ENCODE measurements at regions not wholly inside any gene's neighbourhood (a gene's known extent, or its start where the extent isn't known, plus 50 kb on each side); places are given as distances from the start of the nearest gene placed in this dataset.

GRCh38 chr6:114537977-114538376, 195.2 kb upstream of the HS3ST5 start:
- DNase-seq (no peak), ATAC-seq (ENCODE audit: low read depth) (no peak)
- no peak overlapping the region for H3K4me3 Mint-ChIP-seq
- POLR2A ChIA-PET: no interaction called here
- H3K9me3 Mint-ChIP-seq: peaks cover 8% of the 10 kb centered on the region
- H3K36me3 Mint-ChIP-seq: no peaks in the 10 kb centered on the region
- no peak overlapping the region for H3K27ac Mint-ChIP-seq
- no peaks in the 10 kb centered on the region for H3K4me1 Mint-ChIP-seq
- no peaks in the 10 kb centered on the region for H3K27me3 Mint-ChIP-seq

- H3K36me3 Mint-ChIP-seq: no peaks in the 10 kb centered on the region
- DNase-seq (no peak), ATAC-seq (ENCODE audit: low read depth) (no peak)
- POLR2A ChIA-PET: no interaction called here
- no peak overlapping the region for H3K4me3 Mint-ChIP-seq
- H3K27ac Mint-ChIP-seq: no peak overlapping the region
- H3K4me1 Mint-ChIP-seq: no peaks in the 10 kb centered on the region
- no peaks in the 10 kb centered on the region for H3K27me3 Mint-ChIP-seq
- peaks cover 3% of the 10 kb centered on the region for H3K9me3 Mint-ChIP-seq
These were observed 192.0 kb upstream of the HS3ST5 start for GRCh38 chr6:114534813-114535212.

- DNase-seq (no peak), ATAC-seq (ENCODE audit: low read depth) (no peak)
- H3K27ac Mint-ChIP-seq: no peak overlapping the region
- no peak overlapping the region for H3K4me3 Mint-ChIP-seq
- no peaks in the 10 kb centered on the region for H3K27me3 Mint-ChIP-seq
- no peaks in the 10 kb centered on the region for H3K4me1 Mint-ChIP-seq
- no peaks in the 10 kb centered on the region for H3K36me3 Mint-ChIP-seq
- no peaks in the 10 kb centered on the region for H3K9me3 Mint-ChIP-seq
- POLR2A ChIA-PET: no interaction called here
These were observed 181.3 kb upstream of the HS3ST5 start for GRCh38 chr6:114524081-114524480.

- no peaks in the 10 kb centered on the region for H3K4me1 Mint-ChIP-seq
- no peaks in the 10 kb centered on the region for H3K36me3 Mint-ChIP-seq
- no peak for DNase-seq
- H3K9me3 Mint-ChIP-seq: no peaks in the 10 kb centered on the region
- no peak overlapping the region for H3K4me3 Mint-ChIP-seq
- no peaks in the 10 kb centered on the region for H3K27me3 Mint-ChIP-seq
- POLR2A ChIA-PET: no interaction called here
- no peak for ATAC-seq (ENCODE audit: low read depth)
- no peak overlapping the region for H3K27ac Mint-ChIP-seq
These were observed 180.7 kb upstream of the HS3ST5 start for GRCh38 chr6:114523508-114523907.

- Mint-ChIP-seq H3K27ac (no peak overlapping the region), H3K36me3 (no peaks in the 10 kb centered on the region), H3K4me1 (no peaks in the 10 kb centered on the region), H3K27me3 (no peaks in the 10 kb centered on the region), H3K4me3 (no peak overlapping the region), H3K9me3 (no peaks in the 10 kb centered on the region)
- DNase-seq: no peak
- POLR2A ChIA-PET: no interaction called here
- ATAC-seq (ENCODE audit: low read depth): no peak
These were observed 179.1 kb upstream of the HS3ST5 start for GRCh38 chr6:114521926-114522325.

GRCh38 chr6:114520976-114521375, 178.2 kb upstream of the HS3ST5 start:
- POLR2A ChIA-PET: no interaction called here

GRCh38 chr6:114514170-114514569, 171.3 kb upstream of the HS3ST5 start:
- no peaks in the 10 kb centered on the region for H3K36me3 Mint-ChIP-seq
- no peaks in the 10 kb centered on the region for H3K4me1 Mint-ChIP-seq
- no peak for ATAC-seq (ENCODE audit: low read depth)
- no peak overlapping the region for H3K27ac Mint-ChIP-seq
- H3K9me3 Mint-ChIP-seq: no peaks in the 10 kb centered on the region
- DNase-seq: no peak
- POLR2A ChIA-PET: no interaction called here
- H3K27me3 Mint-ChIP-seq: no peaks in the 10 kb centered on the region
- H3K4me3 Mint-ChIP-seq: no peak overlapping the region

More at GRCh38 chr6:114520976-114521375, 178.2 kb upstream of the HS3ST5 start:
- Mint-ChIP-seq H3K4me1 (no peaks in the 10 kb centered on the region), H3K36me3 (no peaks in the 10 kb centered on the region), H3K27ac (no peak overlapping the region), H3K27me3 (no peaks in the 10 kb centered on the region), H3K4me3 (no peak overlapping the region), H3K9me3 (no peaks in the 10 kb centered on the region)
- no peak for DNase-seq
- ATAC-seq (ENCODE audit: low read depth): no peak

- ATAC-seq (ENCODE audit: low read depth): no peak
These were observed 128.6 kb upstream of the HS3ST5 start for GRCh38 chr6:114471450-114471849.

GRCh38 chr6:114467931-114468330, 125.1 kb upstream of the HS3ST5 start:
- H3K27me3 Mint-ChIP-seq: no peaks in the 10 kb centered on the region
- H3K9me3 Mint-ChIP-seq: no peaks in the 10 kb centered on the region
- H3K4me1 Mint-ChIP-seq: no peaks in the 10 kb centered on the region
- POLR2A ChIA-PET: no interaction called here
- no peak overlapping the region for H3K4me3 Mint-ChIP-seq
- ATAC-seq (ENCODE audit: low read depth): no peak
- no peaks in the 10 kb centered on the region for H3K36me3 Mint-ChIP-seq
- no peak overlapping the region for H3K27ac Mint-ChIP-seq
- no peak for DNase-seq

More at GRCh38 chr6:114471450-114471849, 128.6 kb upstream of the HS3ST5 start:
- POLR2A ChIA-PET: no interaction called here
- Mint-ChIP-seq H3K4me3 (no peak overlapping the region), H3K36me3 (no peaks in the 10 kb centered on the region), H3K27me3 (no peaks in the 10 kb centered on the region), H3K9me3 (no peaks in the 10 kb centered on the region), H3K27ac (no peak overlapping the region), H3K4me1 (no peaks in the 10 kb centered on the region)
- no peak for DNase-seq

GRCh38 chr6:114465511-114465910, 122.7 kb upstream of the HS3ST5 start:
- DNase-seq (no peak), ATAC-seq (ENCODE audit: low read depth) (no peak)
- Mint-ChIP-seq H3K27me3 (no peaks in the 10 kb centered on the region), H3K4me1 (no peaks in the 10 kb centered on the region), H3K36me3 (no peaks in the 10 kb centered on the region), H3K27ac (no peak overlapping the region), H3K9me3 (no peaks in the 10 kb centered on the region), H3K4me3 (no peak overlapping the region)
- POLR2A ChIA-PET: no interaction called here

- DNase-seq (no peak), ATAC-seq (ENCODE audit: low read depth) (no peak)
- Mint-ChIP-seq H3K4me3 (no peak overlapping the region), H3K9me3 (no peaks in the 10 kb centered on the region), H3K36me3 (no peaks in the 10 kb centered on the region), H3K27ac (no peak overlapping the region), H3K27me3 (no peaks in the 10 kb centered on the region), H3K4me1 (no peaks in the 10 kb centered on the region)
- POLR2A ChIA-PET: no interaction called here
These were observed 111.0 kb upstream of the HS3ST5 start for GRCh38 chr6:114453737-114454276.

GRCh38 chr6:114452785-114453401, 110.1 kb upstream of the HS3ST5 start:
- Mint-ChIP-seq H3K27ac (no peak overlapping the region), H3K36me3 (no peaks in the 10 kb centered on the region), H3K9me3 (no peaks in the 10 kb centered on the region), H3K4me1 (no peaks in the 10 kb centered on the region), H3K27me3 (no peaks in the 10 kb centered on the region), H3K4me3 (no peak overlapping the region)
- no peak for DNase-seq
- no peak for ATAC-seq (ENCODE audit: low read depth)
- POLR2A ChIA-PET: no interaction called here

- Mint-ChIP-seq H3K27me3 (no peaks in the 10 kb centered on the region), H3K4me1 (no peaks in the 10 kb centered on the region), H3K36me3 (no peaks in the 10 kb centered on the region), H3K9me3 (no peaks in the 10 kb centered on the region), H3K4me3 (no peak overlapping the region), H3K27ac (no peak overlapping the region)
- DNase-seq (no peak), ATAC-seq (ENCODE audit: low read depth) (no peak)
- POLR2A ChIA-PET: no interaction called here
These were observed 107.8 kb upstream of the HS3ST5 start for GRCh38 chr6:114450631-114451030.

- H3K27ac Mint-ChIP-seq: no peak overlapping the region
- no peak for DNase-seq
- POLR2A ChIA-PET: no interaction called here
- H3K4me3 Mint-ChIP-seq: no peak overlapping the region
- ATAC-seq (ENCODE audit: low read depth): no peak
- H3K36me3 Mint-ChIP-seq: no peaks in the 10 kb centered on the region
- H3K9me3 Mint-ChIP-seq: no peaks in the 10 kb centered on the region
- no peaks in the 10 kb centered on the region for H3K27me3 Mint-ChIP-seq
- H3K4me1 Mint-ChIP-seq: no peaks in the 10 kb centered on the region
These were observed 106.8 kb upstream of the HS3ST5 start for GRCh38 chr6:114449659-114450058.

GRCh38 chr6:114446342-114446741, 103.5 kb upstream of the HS3ST5 start:
- no peak overlapping the region for H3K27ac Mint-ChIP-seq
- H3K36me3 Mint-ChIP-seq: no peaks in the 10 kb centered on the region
- H3K4me1 Mint-ChIP-seq: no peaks in the 10 kb centered on the region
- no peaks in the 10 kb centered on the region for H3K9me3 Mint-ChIP-seq
- DNase-seq (no peak), ATAC-seq (ENCODE audit: low read depth) (no peak)
- H3K4me3 Mint-ChIP-seq: no peak overlapping the region
- no peaks in the 10 kb centered on the region for H3K27me3 Mint-ChIP-seq
- POLR2A ChIA-PET: no interaction called here
